Small intestine (tissue), 7 donors: ENCODE measurements at regions not wholly inside any gene's neighbourhood (a gene's known extent, or its start where the extent isn't known, plus 50 kb on each side); places are given as distances from the start of the nearest gene placed in this dataset.
A peak's percentile ranks its signal among the peaks of the same experiment; 100 is the strongest.

Experiments
- DNase-seq, 2 donors: peaks; one replicate each; pipeline versions ENCODE4 v3.0.0 to v3.0.0-alpha.2; 2013
- FAIRE-seq: peaks from 2 replicates; lab custom pipeline; 2012; peaks lifted over from hg19 to GRCh38; lab: Jason Lieb, UNC
- H3K27ac ChIP-seq, 3 donors: one replicate each; pipeline ENCODE4 v1.5.1; 2013; ENCODE audit warnings: low read length in 2 of 3, mild to moderate bottlenecking in 2 of 3, control low read depth in 1 of 3, inconsistent platforms in 1 of 3, low read depth in 1 of 3, moderate library complexity in 1 of 3
- H3K27me3 ChIP-seq, 3 donors: one replicate each; pipeline ENCODE4 v1.6.1; 2013; ENCODE audit warnings: low read length in 3 of 3, inconsistent platforms in 1 of 3; ENCODE audit not compliant: control insufficient read depth in 3 of 3, insufficient read depth in 3 of 3
- H3K36me3 ChIP-seq, 3 donors: one replicate each; pipeline ENCODE4 v1.6.1; 2013; ENCODE audit warnings: low read length in 3 of 3, inconsistent platforms in 1 of 3, low read depth in 1 of 3, mild to moderate bottlenecking in 1 of 3, moderate library complexity in 1 of 3; ENCODE audit not compliant: control insufficient read depth in 3 of 3, insufficient read depth in 2 of 3
- H3K4me1 ChIP-seq, 3 donors: one replicate each; pipeline ENCODE4 v1.6.1; 2013; ENCODE audit warnings: low read length in 2 of 3, inconsistent platforms in 1 of 3, low read depth in 1 of 3, mild to moderate bottlenecking in 1 of 3, moderate library complexity in 1 of 3; ENCODE audit not compliant: control insufficient read depth in 3 of 3, insufficient read depth in 2 of 3
- H3K4me3 ChIP-seq, 3 donors: one replicate each; pipeline ENCODE4 v1.5.1; 2013; ENCODE audit warnings: low read length in 3 of 3, control low read depth in 1 of 3, inconsistent platforms in 1 of 3, low read depth in 1 of 3, mild to moderate bottlenecking in 1 of 3, moderate library complexity in 1 of 3
- H3K9me3 ChIP-seq, 2 donors: one replicate each; pipeline ENCODE4 v1.6.1; 2013; ENCODE audit warnings: low read depth in 1 of 2, low read length in 1 of 2; ENCODE audit not compliant: control insufficient read depth in 2 of 2, insufficient read depth in 1 of 2
- WGBS, 3 donors: extraction: QIAGEN DNeasy Blood & Tissue Kit; methylation state at CpG; one replicate each; pipeline ENCODE4 v1.1.7; 2013; 5-methylcytosine and 5-hydroxymethylcytosine counted together
- donor health status: healthy with polysubstance abuse.
- donor health status: control.
- donor health status: control.
- donor health status: Bipolar disorder and iron deficiency.
- donor health status: healthy.

DNA sequence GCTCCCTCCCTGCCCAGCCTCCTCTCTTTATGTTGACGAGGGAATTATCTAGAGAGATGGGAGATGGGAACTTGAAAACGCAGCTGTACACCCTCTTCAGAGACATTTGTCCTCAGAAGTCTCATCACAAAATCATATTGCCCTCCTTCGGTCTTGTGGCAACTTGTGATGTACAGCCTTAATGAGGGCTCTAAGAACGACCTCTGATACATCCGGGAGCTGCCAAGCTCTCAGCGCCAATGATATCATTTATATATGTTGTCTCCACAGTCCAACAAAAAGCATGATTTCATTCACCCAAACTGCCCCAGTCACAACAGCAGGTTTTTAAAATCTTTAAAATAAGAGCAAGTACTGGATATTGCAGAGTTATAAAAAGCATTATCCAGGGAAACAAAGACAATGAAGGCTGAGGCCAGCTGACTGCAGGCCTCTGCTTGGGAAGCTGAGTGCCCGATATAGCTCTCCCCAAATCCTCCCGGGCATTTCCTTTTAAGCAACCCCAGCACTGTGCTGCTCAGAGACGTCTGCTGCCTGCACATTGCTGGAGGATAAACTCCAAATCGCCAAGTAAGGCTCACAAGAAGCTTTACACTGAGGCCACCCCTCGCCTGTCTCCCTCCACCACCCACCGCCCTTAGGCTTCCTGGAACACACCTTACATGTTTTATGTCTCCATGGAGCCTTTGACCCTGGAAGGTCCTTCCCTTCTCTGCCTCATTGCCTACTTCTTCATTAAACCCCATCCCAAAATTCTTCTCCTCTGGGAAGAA is 236.1 kb downstream of the C1orf94 start:
- peak in 1 of 2 donors; percentile 46 for DNase-seq

DNA sequence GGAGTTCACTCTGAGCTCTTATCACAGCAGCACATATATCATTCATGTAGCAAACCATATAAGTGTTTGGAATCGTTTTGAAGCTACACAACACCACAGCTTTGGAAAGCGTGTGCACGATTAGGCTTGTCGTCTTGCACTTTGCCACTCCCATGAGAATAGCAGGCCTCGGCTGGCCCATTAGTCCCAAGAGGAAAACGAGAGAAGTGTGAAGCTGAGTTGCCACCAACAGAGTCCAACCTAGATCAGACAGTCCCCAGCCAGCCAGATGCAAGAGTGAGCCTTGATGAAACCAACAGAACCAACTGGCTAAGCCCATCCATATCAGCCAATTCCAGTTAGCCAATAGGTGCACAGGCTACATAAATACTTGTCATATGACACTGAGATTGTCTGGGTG is 238.4 kb downstream of the C1orf94 start:
- FAIRE-seq, result no peak
- no peak overlapping the region for H3K4me3 ChIP-seq
- peaks cover 0 to 1% (median 0%) of the 10 kb centered on the region in 3 donors for H3K4me1 ChIP-seq
- no peaks in the 10 kb centered on the region for H3K9me3 ChIP-seq
- H3K27me3 ChIP-seq, result no peaks in the 10 kb centered on the region
- DNase-seq, result peak in 1 of 2 donors; percentile 60
- H3K27ac ChIP-seq, result peak overlapping the region in 2 of 3 donors; percentile 8 to 28
- 20 to 63% (median 28%) methylated on average over 6 of the region's 6 CpGs for WGBS, 3 donors
- no peaks in the 10 kb centered on the region for H3K36me3 ChIP-seq

More for the DNA sequence above, 236.1 kb downstream of the C1orf94 start:
- Histone ChIP-seq H3K4me1 (peaks cover 0 to 1% (median 0%) of the 10 kb centered on the region in 3 donors), H3K27me3 (no peaks in the 10 kb centered on the region), H3K27ac (no peak overlapping the region), H3K36me3 (no peaks in the 10 kb centered on the region), H3K9me3 (no peaks in the 10 kb centered on the region), H3K4me3 (no peak overlapping the region)
- no peak for FAIRE-seq
- WGBS, 3 donors, result 29 to 53% (median 37%) methylated on average over 12 of the region's 12 CpGs

DNA sequence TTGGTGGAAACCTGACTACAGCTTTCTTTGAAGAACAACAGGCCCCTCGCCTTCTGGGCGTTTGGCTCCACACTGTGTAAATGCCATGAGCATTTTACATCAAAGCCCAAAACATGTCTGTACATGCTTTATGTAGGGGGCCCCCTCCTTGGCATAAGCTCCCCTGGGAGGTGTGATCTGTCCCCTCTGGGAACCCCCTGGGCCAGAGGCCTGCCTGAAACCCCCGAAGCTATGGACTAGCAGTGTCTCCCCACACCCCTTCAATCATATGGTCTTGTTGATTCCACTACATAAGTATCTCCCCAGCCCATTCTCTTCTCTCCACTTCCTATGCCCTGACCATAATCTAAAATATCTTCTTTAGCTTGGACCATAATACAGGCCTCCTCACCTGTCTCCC is 241.5 kb downstream of the C1orf94 start:
- Histone ChIP-seq H3K36me3 (no peaks in the 10 kb centered on the region), H3K4me3 (no peak overlapping the region), H3K9me3 (no peaks in the 10 kb centered on the region), H3K4me1 (peaks cover 0 to 1% (median 0%) of the 10 kb centered on the region in 3 donors), H3K27me3 (no peaks in the 10 kb centered on the region), H3K27ac (no peak overlapping the region)
- WGBS, 3 donors, result 89 to 95% (median 90%) methylated on average over 3 of the region's 3 CpGs
- DNase-seq (no peak), FAIRE-seq (no peak)

DNA sequence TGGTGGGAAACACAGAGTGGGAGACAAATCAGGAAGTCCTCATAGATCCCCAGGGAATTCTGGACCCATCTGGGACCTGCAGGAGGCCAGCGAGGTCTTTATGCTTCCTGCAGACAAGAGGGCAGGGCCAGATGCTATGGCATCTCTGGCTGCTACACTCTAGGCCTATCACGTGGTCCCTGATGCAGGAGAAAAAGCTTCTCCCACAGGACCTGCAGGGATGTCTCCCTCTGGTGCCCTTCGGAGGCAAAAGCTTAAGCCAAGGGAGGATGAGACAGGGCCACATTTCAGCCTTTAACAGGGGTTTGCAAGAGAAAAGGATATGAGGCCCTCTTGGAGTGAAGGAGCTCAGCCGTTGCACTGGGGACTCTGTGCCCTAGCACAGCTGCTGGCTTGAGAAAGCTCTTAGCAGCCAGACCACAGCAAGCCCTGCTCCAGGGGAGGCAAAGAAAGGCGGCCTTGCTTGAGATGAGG is 243.0 kb downstream of the C1orf94 start:
- Histone ChIP-seq H3K4me3 (no peak overlapping the region), H3K9me3 (no peaks in the 10 kb centered on the region), H3K27me3 (no peaks in the 10 kb centered on the region), H3K27ac (no peak overlapping the region), H3K36me3 (no peaks in the 10 kb centered on the region), H3K4me1 (peaks cover 0 to 1% (median 0%) of the 10 kb centered on the region in 3 donors)
- no peak for FAIRE-seq
- WGBS, 3 donors, result 49 to 77% (median 62%) methylated on average over 5 of the region's 5 CpGs
- DNase-seq, result no peak

DNA sequence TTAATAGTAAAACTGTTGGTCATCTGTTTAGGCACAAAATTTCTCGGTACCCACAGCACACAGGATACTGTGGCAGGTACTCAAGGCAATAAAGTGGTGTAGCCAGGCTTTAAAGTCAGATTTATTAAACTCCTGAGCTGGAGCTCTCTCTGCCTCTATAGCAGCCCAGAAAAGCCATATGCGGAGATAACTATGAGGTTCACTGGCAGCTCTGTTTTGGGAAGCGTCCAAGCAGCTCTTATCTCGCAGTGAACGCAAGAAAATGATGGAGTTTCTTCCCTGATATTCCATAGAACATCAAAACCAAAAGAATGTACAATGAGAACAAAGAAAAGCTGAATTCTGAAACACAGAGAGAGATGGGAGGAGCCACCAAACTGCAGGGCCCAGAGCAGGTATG is 248.3 kb downstream of the C1orf94 start:
- FAIRE-seq (no peak), DNase-seq (no peak)
- Histone ChIP-seq H3K27ac (no peak overlapping the region), H3K36me3 (no peaks in the 10 kb centered on the region), H3K4me1 (no peaks in the 10 kb centered on the region), H3K27me3 (peaks cover 0 to 2% (median 0%) of the 10 kb centered on the region in 3 donors), H3K9me3 (no peaks in the 10 kb centered on the region), H3K4me3 (no peak overlapping the region)
- WGBS, 3 donors, result 72 to 81% (median 75%) methylated on average over 5 of the region's 5 CpGs

DNA sequence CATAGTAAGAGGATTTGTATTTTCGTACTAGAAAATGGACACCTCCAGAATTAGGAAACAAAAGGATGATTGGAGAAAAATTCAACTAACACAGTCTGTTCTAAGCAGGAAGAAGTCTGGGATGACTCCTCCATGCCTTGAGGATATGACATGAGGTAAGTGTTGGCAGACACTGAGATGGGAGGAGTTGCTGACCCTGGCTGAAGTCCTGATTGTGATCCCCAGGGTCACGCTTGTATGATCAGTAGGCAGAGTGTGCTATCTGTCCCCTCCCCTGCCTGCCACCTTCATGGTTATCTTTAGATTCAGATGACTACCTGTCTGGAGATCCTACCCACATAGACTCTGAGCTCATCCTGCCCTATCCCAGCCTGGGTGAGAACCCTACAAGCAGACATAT is 249.1 kb downstream of the C1orf94 start:
- FAIRE-seq, result no peak
- Histone ChIP-seq H3K4me1 (no peaks in the 10 kb centered on the region), H3K4me3 (no peak overlapping the region), H3K27me3 (peaks cover 0 to 2% (median 0%) of the 10 kb centered on the region in 3 donors), H3K36me3 (no peaks in the 10 kb centered on the region), H3K27ac (no peak overlapping the region), H3K9me3 (no peaks in the 10 kb centered on the region)
- no peak for DNase-seq
- WGBS, 3 donors, result 28 to 54% (median 52%) methylated on average over 2 of the region's 2 CpGs

DNA sequence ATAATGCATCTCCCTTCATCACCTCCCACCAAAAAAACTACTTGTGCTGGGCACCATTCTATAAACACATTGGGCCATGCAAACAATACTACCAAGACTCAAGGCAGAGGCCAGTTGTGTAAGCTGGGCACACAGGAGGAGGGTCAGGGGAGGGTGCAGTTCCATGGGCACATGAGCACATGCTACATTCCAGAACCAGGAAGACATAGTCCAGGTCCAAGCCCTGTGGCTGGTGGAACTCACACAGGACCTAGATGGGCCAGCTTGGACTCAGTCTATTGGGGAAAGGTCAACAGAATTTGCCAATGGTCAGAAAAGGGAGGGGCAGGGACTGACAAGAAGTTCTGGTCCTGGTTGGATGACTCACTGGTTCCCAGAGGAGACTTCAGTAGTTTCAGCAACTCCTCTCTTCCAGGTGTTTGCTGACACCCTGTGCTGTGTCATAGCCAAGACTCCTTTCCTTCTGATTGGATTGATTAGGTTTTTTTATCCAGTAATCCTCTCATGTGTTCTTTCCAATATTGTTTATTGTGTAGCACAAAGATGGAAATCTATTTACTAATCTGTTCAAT is 249.7 kb downstream of the C1orf94 start:
- Histone ChIP-seq H3K9me3 (no peaks in the 10 kb centered on the region), H3K27me3 (peaks cover 0 to 2% (median 0%) of the 10 kb centered on the region in 3 donors), H3K4me3 (no peak overlapping the region), H3K36me3 (no peaks in the 10 kb centered on the region), H3K4me1 (no peaks in the 10 kb centered on the region), H3K27ac (no peak overlapping the region)
- DNase-seq (peak in 1 of 2 donors; percentile 9), FAIRE-seq (no peak)

DNA sequence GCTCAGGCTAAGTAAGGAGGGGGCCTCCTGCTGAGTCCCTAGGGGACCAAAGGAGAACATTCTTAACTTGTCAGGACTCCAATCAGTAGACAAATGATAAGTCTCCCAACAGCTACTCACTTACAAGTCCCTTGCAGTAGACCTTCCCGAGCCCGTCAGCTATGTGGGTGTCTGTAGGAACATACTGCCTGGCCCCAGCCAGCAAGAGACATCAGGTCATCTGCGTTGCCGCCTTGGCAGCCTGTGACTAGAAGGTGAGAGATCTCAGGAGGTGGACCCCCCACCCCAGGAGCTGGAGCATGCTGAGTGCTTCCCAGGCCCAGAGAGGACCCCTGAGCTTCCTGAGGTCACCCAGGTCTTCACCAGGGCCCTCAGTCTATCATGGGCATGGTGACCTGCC is 250.5 kb downstream of the C1orf94 start:
- no peak for FAIRE-seq

More for the DNA sequence above, 250.5 kb downstream of the C1orf94 start:
- Histone ChIP-seq H3K27ac (no peak overlapping the region), H3K36me3 (no peaks in the 10 kb centered on the region), H3K27me3 (peaks cover 0 to 2% (median 0%) of the 10 kb centered on the region in 3 donors), H3K9me3 (no peaks in the 10 kb centered on the region), H3K4me1 (no peaks in the 10 kb centered on the region), H3K4me3 (no peak overlapping the region)
- DNase-seq, result no peak
- WGBS, 3 donors, result 84 to 95% (median 90%) methylated on average over 4 of the region's 4 CpGs
